ENCODE measurements at regions not wholly inside any gene's neighbourhood (a gene's known extent, or its start where the extent isn't known, plus 50 kb on each side); places are given as distances from the start of the nearest gene placed in this dataset.

GRCh38 chr3:56937580-56937979 is 122.9 kb upstream of the SPATA12 start:
- intact Hi-C loops (cut with micrococcal nuclease), result no loop called here
- no peak overlapping the region for H2AFZ ChIP-seq (ENCODE audit: low read depth, low read length, poor library complexity, severe bottlenecking)
- H3K4me1 ChIP-seq (ENCODE audit: control insufficient read depth in 1 of 2, insufficient read depth in 2 of 2, low read length in 2 of 2), result no peaks in the 10 kb centered on the region
- BruUV-seq (replicated peaks), result no TSS peak
- no peak overlapping the region for H3K4me3 ChIP-seq (replicated peaks in 1 of 2; ENCODE audit: low read depth in 1 of 2, low read length in 2 of 2)
- ChIA-PET RAD21 (ENCODE audit: low non-redundant PET in 1 of 2, low total read pairs in 2 of 2, uncharacterized antibody in 2 of 2, unreplicated experiment in 2 of 2) (no interaction called here), POLR2A (no interaction called here), CTCF (no interaction called here)
- DNase-seq (ENCODE audit: low read depth, low spot score) (no peak), ATAC-seq (no peak)
- H3K4me2 ChIP-seq (ENCODE audit: low read length), result no peak overlapping the region
- no peaks in the 10 kb centered on the region for H3K9me2 ChIP-seq (ENCODE audit: insufficient read depth)
- no peaks in the 10 kb centered on the region for H3K36me3 ChIP-seq (ENCODE audit: control insufficient read depth in 1 of 2, insufficient read depth in 2 of 2, low read length in 2 of 2)
- no peaks in the 10 kb centered on the region for H3K27me3 ChIP-seq (ENCODE audit: insufficient read depth, low read length)
- H3K79me2 ChIP-seq (ENCODE audit: insufficient read depth, low read length), result no peaks in the 10 kb centered on the region
- H4K20me1 ChIP-seq (ENCODE audit: insufficient read depth), result no peaks in the 10 kb centered on the region
- no peaks in the 10 kb centered on the region for H3K9me3 ChIP-seq (ENCODE audit: control insufficient read depth in 1 of 2, insufficient read depth in 1 of 2, low read depth in 1 of 2, low read length in 2 of 2)
- TF ChIP-seq ZFX (IDR thresholded peaks at IDR 0.05) (no peak), ZBTB33 (IDR thresholded peaks at IDR 0.05; ENCODE audit: extremely low read depth, insufficient replicate concordance, low read length) (no peak), SP1 (IDR thresholded peaks at IDR 0.05; ENCODE audit: low read depth) (no peak), EGR1 (IDR thresholded peaks at IDR 0.05; ENCODE audit: low read depth) (no peak), CEBPB (IDR thresholded peaks at IDR 0.05; ENCODE audit: low read depth) (no peak), POLR2AphosphoS5 (IDR thresholded peaks at IDR 0.05; ENCODE audit: low read depth, low read length) (no peak), REST (IDR thresholded peaks at IDR 0.05; ENCODE audit: low read depth) (no peak), FOSL1 (IDR thresholded peaks at IDR 0.05; ENCODE audit: low read depth) (no peak), POLR2A (IDR thresholded peaks at IDR 0.05; ENCODE audit: borderline replicate concordance, extremely low read depth, insufficient read depth, insufficient read length) (no peak), JUND (IDR thresholded peaks at IDR 0.05) (no peak), ATF3 (IDR thresholded peaks at IDR 0.05) (no peak), CBX3 (IDR thresholded peaks at IDR 0.05; ENCODE audit: low read depth) (no peak), YY1 (IDR thresholded peaks at IDR 0.05; ENCODE audit: extremely low read depth, insufficient replicate concordance, low read depth, low read length) (no peak), SRF (IDR thresholded peaks at IDR 0.05; ENCODE audit: low read depth) (no peak), EZH2 (IDR thresholded peaks at IDR 0.05) (no peak), CTCF (IDR thresholded peaks at IDR 0.05 in 2 of 3, conservative IDR thresholded peaks at IDR 0.05 in 1 of 3; ENCODE audit: borderline replicate concordance in 1 of 3, insufficient read depth in 1 of 3, low read depth in 2 of 3, low read length in 2 of 3) (no peak), SIN3A (IDR thresholded peaks at IDR 0.05; ENCODE audit: low read depth) (no peak), ZNF274 (IDR thresholded peaks at IDR 0.05; ENCODE audit: low read depth, low read length) (no peak)
- no peak overlapping the region for H3K27ac ChIP-seq (ENCODE audit: low read depth, low read length)
- no peak overlapping the region for H3K9ac ChIP-seq (ENCODE audit: low read length)

All from HCT116 (cell line).